ENCODE measurements at regions not wholly inside any gene's neighbourhood (a gene's known extent, or its start where the extent isn't known, plus 50 kb on each side); places are given as distances from the start of the nearest gene placed in this dataset.

DNA sequence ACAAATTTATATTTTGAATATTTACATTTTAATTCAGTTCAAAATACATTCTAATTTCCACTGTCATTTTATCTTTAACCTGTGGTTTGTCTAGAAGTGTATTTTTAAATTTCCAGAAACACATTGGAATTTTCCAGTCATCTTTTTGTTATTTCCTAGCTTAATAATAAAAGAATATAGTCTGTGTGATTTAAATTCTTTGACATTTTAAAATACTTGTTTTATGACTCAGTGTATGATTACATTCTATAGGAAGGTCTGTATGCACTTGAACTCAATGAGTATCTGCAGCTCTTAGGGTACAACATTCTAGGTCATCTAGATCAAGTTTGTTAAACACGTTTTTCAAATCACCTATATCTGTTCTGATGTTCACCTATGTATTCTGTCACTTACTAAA is 88.3 kb upstream of the MBOAT2 start:
- Histone ChIP-seq H3K79me2 (ENCODE audit: control insufficient read depth, insufficient read depth, low read length) (no peaks in the 10 kb centered on the region), H3K9me3 (ENCODE audit: control insufficient read depth, low read depth, low read length) (no peaks in the 10 kb centered on the region), H3K4me1 (ENCODE audit: control insufficient read depth, extremely low read depth, insufficient read depth, low read length) (peaks cover 24% of the 10 kb centered on the region), H4K20me1 (ENCODE audit: control insufficient read depth, extremely low read depth, insufficient read depth, low read length) (no peaks in the 10 kb centered on the region), H3K36me3 (ENCODE audit: control insufficient read depth in 2 of 2, extremely low read depth in 1 of 2, insufficient read depth in 2 of 2, low read length in 2 of 2) (no peaks in the 10 kb centered on the region), H3K9ac (ENCODE audit: control insufficient read depth, extremely low read depth, insufficient read depth, low read length) (no peak overlapping the region), H2AFZ (ENCODE audit: control insufficient read depth, low read length) (no peak overlapping the region), H3K27ac (ENCODE audit: control insufficient read depth, insufficient read depth, low read length) (no peak overlapping the region), H3K4me2 (ENCODE audit: control insufficient read depth, extremely low read depth, insufficient read depth, low read depth, low read length) (no peak overlapping the region), H3K9me1 (ENCODE audit: control insufficient read depth, extremely low read depth, insufficient read depth, low read length) (no peaks in the 10 kb centered on the region), H3K4me3 (ENCODE audit: control insufficient read depth in 2 of 3, extremely low read depth in 1 of 3, insufficient read depth in 2 of 3, low read depth in 1 of 3, low read length in 3 of 3) (no peak overlapping the region), H3K27me3 (ENCODE audit: control insufficient read depth, extremely low read depth, insufficient read depth, low read length) (no peaks in the 10 kb centered on the region)
- TF ChIP-seq EZH2 (IDR thresholded peaks at IDR 0.05; ENCODE audit: low read length) = no peak
- TF ChIP-seq, protein P1, sequence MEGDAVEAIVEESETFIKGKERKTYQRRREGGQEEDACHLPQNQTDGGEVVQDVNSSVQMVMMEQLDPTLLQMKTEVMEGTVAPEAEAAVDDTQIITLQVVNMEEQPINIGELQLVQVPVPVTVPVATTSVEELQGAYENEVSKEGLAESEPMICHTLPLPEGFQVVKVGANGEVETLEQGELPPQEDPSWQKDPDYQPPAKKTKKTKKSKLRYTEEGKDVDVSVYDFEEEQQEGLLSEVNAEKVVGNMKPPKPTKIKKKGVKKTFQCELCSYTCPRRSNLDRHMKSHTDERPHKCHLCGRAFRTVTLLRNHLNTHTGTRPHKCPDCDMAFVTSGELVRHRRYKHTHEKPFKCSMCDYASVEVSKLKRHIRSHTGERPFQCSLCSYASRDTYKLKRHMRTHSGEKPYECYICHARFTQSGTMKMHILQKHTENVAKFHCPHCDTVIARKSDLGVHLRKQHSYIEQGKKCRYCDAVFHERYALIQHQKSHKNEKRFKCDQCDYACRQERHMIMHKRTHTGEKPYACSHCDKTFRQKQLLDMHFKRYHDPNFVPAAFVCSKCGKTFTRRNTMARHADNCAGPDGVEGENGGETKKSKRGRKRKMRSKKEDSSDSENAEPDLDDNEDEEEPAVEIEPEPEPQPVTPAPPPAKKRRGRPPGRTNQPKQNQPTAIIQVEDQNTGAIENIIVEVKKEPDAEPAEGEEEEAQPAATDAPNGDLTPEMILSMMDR (optimal IDR thresholded peaks at IDR 0.05 in 1 of 3, IDR thresholded peaks at IDR 0.05 in 1 of 3, conservative IDR thresholded peaks at IDR 0.05 in 1 of 3; ENCODE audit: extremely low read depth in 1 of 3, insufficient read depth in 2 of 3, low read length in 3 of 3) = no peak
- dilution Hi-C loops (cut with MboI; ENCODE audit: extremely low pct_ligation_motif_present, low sequenced_read_pairs) = no loop called here
- FAIRE-seq (peak; percentile 55), DNase-seq (ENCODE audit: low read depth, low spot score) (no peak)

DNA sequence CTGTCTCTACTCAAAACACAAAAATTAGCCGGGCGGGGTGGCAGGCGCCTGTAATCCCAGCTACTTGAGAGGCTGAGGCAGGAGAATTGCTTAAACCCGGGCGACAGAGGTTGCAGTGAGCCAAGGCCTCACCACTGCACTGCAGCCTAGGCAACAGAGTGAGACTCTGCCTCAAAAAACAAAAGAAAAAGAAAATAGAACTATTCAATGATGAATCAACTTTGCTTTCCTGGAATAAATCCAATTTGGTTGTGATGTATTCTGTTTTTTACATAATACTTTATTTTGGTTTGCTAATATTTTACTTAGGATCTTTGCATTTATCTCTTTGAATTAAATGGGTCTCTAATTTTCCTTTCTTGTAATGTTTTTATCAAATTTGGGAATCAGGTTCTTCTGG is 86.3 kb upstream of the MBOAT2 start:
- H2AFZ ChIP-seq (ENCODE audit: control insufficient read depth, low read length) = no peak overlapping the region
- no peak for DNase-seq (ENCODE audit: low read depth, low spot score)
- no peak overlapping the region for H3K27ac ChIP-seq (ENCODE audit: control insufficient read depth, insufficient read depth, low read length)
- no peak for TF ChIP-seq EZH2 (IDR thresholded peaks at IDR 0.05; ENCODE audit: low read length)
- TF ChIP-seq, protein P1 (optimal IDR thresholded peaks at IDR 0.05 in 1 of 3, IDR thresholded peaks at IDR 0.05 in 1 of 3, conservative IDR thresholded peaks at IDR 0.05 in 1 of 3; ENCODE audit: extremely low read depth in 1 of 3, insufficient read depth in 2 of 3, low read length in 3 of 3) = no peak
- no peak for FAIRE-seq
- no peaks in the 10 kb centered on the region for H3K9me1 ChIP-seq (ENCODE audit: control insufficient read depth, extremely low read depth, insufficient read depth, low read length)
- no peaks in the 10 kb centered on the region for H3K27me3 ChIP-seq (ENCODE audit: control insufficient read depth, extremely low read depth, insufficient read depth, low read length)
- H3K9ac ChIP-seq (ENCODE audit: control insufficient read depth, extremely low read depth, insufficient read depth, low read length) = no peak overlapping the region
- dilution Hi-C loops (cut with MboI; ENCODE audit: extremely low pct_ligation_motif_present, low sequenced_read_pairs) = no loop called here
- peaks cover 21% of the 10 kb centered on the region for H3K4me1 ChIP-seq (ENCODE audit: control insufficient read depth, extremely low read depth, insufficient read depth, low read length)
- H3K4me2 ChIP-seq (ENCODE audit: control insufficient read depth, extremely low read depth, insufficient read depth, low read depth, low read length) = no peak overlapping the region
- H3K36me3 ChIP-seq (ENCODE audit: control insufficient read depth in 2 of 2, extremely low read depth in 1 of 2, insufficient read depth in 2 of 2, low read length in 2 of 2) = no peaks in the 10 kb centered on the region
- H3K4me3 ChIP-seq (ENCODE audit: control insufficient read depth in 2 of 3, extremely low read depth in 1 of 3, insufficient read depth in 2 of 3, low read depth in 1 of 3, low read length in 3 of 3) = no peak overlapping the region
- no peaks in the 10 kb centered on the region for H4K20me1 ChIP-seq (ENCODE audit: control insufficient read depth, extremely low read depth, insufficient read depth, low read length)
- no peaks in the 10 kb centered on the region for H3K9me3 ChIP-seq (ENCODE audit: control insufficient read depth, low read depth, low read length)
- no peaks in the 10 kb centered on the region for H3K79me2 ChIP-seq (ENCODE audit: control insufficient read depth, insufficient read depth, low read length)

Measured in keratinocyte (primary cell).